ENCODE measurements at regions not wholly inside any gene's neighbourhood (a gene's known extent, or its start where the extent isn't known, plus 50 kb on each side); places are given as distances from the start of the nearest gene placed in this dataset.

GRCh38 chr1:191687721-191688120, 470.5 kb upstream of the RGS18 start:
- intact Hi-C loops (cut with micrococcal nuclease): no loop called here
- no peak overlapping the region for H3K4me3 Mint-ChIP-seq
- ChIA-PET CTCF (no interaction called here), POLR2A (no interaction called here)
- DNase-seq (no peak), ATAC-seq (ENCODE audit: low read depth) (no peak)
- H3K9me3 Mint-ChIP-seq: peaks cover 7% of the 10 kb centered on the region
- H3K4me1 Mint-ChIP-seq: no peaks in the 10 kb centered on the region
- H3K27me3 Mint-ChIP-seq: no peaks in the 10 kb centered on the region
- H3K36me3 Mint-ChIP-seq (ENCODE audit: low read depth): no peaks in the 10 kb centered on the region
- no peak overlapping the region for H3K27ac Mint-ChIP-seq
- TF ChIP-seq CTCF (IDR thresholded peaks at IDR 0.05): no peak

GRCh38 chr1:191690931-191691330, 467.3 kb upstream of the RGS18 start:
- H3K27ac Mint-ChIP-seq: no peak overlapping the region
- H3K4me3 Mint-ChIP-seq: no peak overlapping the region
- H3K36me3 Mint-ChIP-seq (ENCODE audit: low read depth): no peaks in the 10 kb centered on the region
- no peak for ATAC-seq (ENCODE audit: low read depth)
- no peak for TF ChIP-seq CTCF (IDR thresholded peaks at IDR 0.05)
- H3K4me1 Mint-ChIP-seq: no peaks in the 10 kb centered on the region
- intact Hi-C loops (cut with micrococcal nuclease): no loop called here
- H3K9me3 Mint-ChIP-seq: peaks cover 9% of the 10 kb centered on the region
- ChIA-PET POLR2A (no interaction called here), CTCF (no interaction called here)
- no peaks in the 10 kb centered on the region for H3K27me3 Mint-ChIP-seq
- DNase-seq: no peak

GRCh38 chr1:191693797-191694196, 464.5 kb upstream of the RGS18 start:
- no peak for DNase-seq
- Mint-ChIP-seq H3K9me3 (peaks cover 12% of the 10 kb centered on the region), H3K4me1 (no peaks in the 10 kb centered on the region), H3K4me3 (no peak overlapping the region), H3K27ac (no peak overlapping the region), H3K27me3 (no peaks in the 10 kb centered on the region), H3K36me3 (ENCODE audit: low read depth) (no peaks in the 10 kb centered on the region)
- no peak for TF ChIP-seq CTCF (IDR thresholded peaks at IDR 0.05)
- intact Hi-C loops (cut with micrococcal nuclease): no loop called here
- ChIA-PET POLR2A (no interaction called here), CTCF (no interaction called here)
- no peak for ATAC-seq (ENCODE audit: low read depth)

GRCh38 chr1:191695865-191696264, 462.4 kb upstream of the RGS18 start:
- Mint-ChIP-seq H3K36me3 (ENCODE audit: low read depth) (no peaks in the 10 kb centered on the region), H3K4me1 (no peaks in the 10 kb centered on the region), H3K27me3 (no peaks in the 10 kb centered on the region), H3K9me3 (peaks cover 8% of the 10 kb centered on the region), H3K27ac (no peak overlapping the region), H3K4me3 (no peak overlapping the region)
- DNase-seq (no peak), ATAC-seq (ENCODE audit: low read depth) (no peak)
- intact Hi-C loops (cut with micrococcal nuclease): no loop called here
- CTCF ChIA-PET: no interaction called here
- no peak for TF ChIP-seq CTCF (IDR thresholded peaks at IDR 0.05)
- POLR2A ChIA-PET: no interaction called here

GRCh38 chr1:191696354-191696753, 461.9 kb upstream of the RGS18 start:
- no peak for DNase-seq
- TF ChIP-seq CTCF (IDR thresholded peaks at IDR 0.05): no peak
- no peaks in the 10 kb centered on the region for H3K36me3 Mint-ChIP-seq (ENCODE audit: low read depth)
- H3K4me1 Mint-ChIP-seq: no peaks in the 10 kb centered on the region
- ATAC-seq (ENCODE audit: low read depth): no peak
- peaks cover 8% of the 10 kb centered on the region for H3K9me3 Mint-ChIP-seq
- H3K27ac Mint-ChIP-seq: no peak overlapping the region
- H3K27me3 Mint-ChIP-seq: no peaks in the 10 kb centered on the region
- CTCF ChIA-PET: no interaction called here
- intact Hi-C loops (cut with micrococcal nuclease): no loop called here
- POLR2A ChIA-PET: no interaction called here
- H3K4me3 Mint-ChIP-seq: no peak overlapping the region
